ENCODE measurements at regions not wholly inside any gene's neighbourhood (a gene's known extent, or its start where the extent isn't known, plus 50 kb on each side); places are given as distances from the start of the nearest gene placed in this dataset.

GRCh38 chr21:17667256-17667655 lies 54.6 kb upstream of the BTG3 start:
- TF ChIP-seq POLR2AphosphoS5 (IDR thresholded peaks at IDR 0.05) (no peak), CTCF (IDR thresholded peaks at IDR 0.05) (no peak)

Measured in prostate gland (tissue), 2 donors.